HG02840 (cell line): ENCODE measurements at regions not wholly inside any gene's neighbourhood (a gene's known extent, or its start where the extent isn't known, plus 50 kb on each side); places are given as distances from the start of the nearest gene placed in this dataset.

Experiments
- ATAC-seq: cut with Tn5 transposase; IDR thresholded peaks from one replicate; pipeline ENCODE4 v1.9.1; 2021; ENCODE audit warnings: mild to moderate bottlenecking, moderate library complexity, moderate number of reproducible peaks; ENCODE audit not compliant: unreplicated experiment, low FRiP score

DNA sequence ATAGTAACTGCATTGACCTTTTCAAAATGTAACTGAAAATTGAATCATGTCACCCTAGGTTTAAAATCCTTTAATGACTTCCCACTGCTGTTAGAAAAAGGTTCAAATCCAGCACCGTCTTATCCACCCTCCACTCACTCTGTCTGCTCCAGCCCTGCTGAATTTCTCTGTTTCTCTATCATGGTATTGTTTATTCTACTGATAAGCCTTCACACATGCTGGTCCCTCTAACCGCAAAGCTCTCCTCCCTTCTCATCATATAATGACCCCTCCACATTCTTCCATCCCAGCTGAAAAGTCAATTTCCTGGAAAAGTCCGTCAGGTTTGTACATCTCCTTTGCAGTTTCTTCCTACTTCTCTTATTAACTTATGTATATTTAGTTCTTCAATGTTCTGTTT lies 389.2 kb upstream of the F9 start:
- no peak for ATAC-seq

DNA sequence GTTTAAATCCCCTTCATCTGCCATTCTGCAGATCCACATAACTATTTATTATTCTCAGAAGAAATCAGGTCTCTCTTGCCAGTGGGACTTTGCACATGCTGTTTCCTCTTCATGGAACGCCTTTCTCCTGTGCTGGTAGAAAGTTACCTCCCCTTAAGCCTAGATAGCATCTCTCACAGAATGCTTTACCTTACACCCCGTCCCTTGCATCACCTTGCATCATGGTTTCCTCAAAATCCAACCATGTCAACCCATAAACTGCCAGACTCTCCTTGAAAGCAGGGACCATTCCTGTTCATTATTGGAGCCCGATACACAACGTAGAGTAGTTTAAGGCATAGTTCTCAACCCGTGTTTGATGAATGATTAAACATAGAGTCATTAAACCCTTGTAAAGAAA lies 396.2 kb upstream of the F9 start:
- ATAC-seq, result no peak

DNA sequence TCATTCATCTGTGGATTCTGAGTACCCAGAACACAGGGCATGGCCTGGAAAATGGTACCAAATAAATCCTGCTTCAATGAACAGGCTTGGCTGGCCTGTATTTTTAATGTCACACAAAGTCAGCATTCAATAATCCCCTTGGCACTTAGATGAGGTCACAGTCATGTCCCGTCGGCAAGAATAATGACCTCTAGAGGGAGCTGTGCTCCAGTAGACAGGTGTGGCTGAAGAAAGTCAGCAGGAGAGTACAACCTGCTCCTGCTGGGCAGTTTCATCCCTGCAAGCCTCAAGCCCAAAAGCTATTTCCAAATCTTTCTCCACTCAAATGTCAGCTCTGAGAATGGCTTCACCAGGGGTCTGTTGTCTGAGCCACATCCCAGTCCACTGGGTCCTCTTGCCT lies 404.0 kb upstream of the F9 start:
- no peak for ATAC-seq

DNA sequence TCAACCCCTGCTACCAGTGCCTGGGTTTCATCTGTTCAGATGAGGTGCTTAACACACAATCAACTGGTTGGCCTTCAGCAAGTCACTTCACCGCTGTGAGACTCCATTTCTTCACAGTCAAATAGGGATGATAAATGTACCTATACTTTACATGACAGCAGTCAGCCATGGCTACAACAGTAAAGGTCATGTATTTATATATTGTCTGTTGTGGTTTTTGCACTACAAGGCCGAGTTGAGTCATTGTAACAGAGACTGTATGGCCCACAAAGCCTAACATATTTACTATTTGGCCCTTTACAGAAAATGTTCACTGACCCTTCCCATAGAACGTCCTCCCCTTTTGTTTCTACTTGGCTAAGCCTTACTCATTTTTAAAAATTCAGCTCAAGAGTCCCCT lies 404.6 kb upstream of the F9 start:
- ATAC-seq, result no peak

- ATAC-seq, result no peak
Measured at GRCh38 chrX:139121616-139122286, 408.8 kb upstream of the F9 start.

DNA sequence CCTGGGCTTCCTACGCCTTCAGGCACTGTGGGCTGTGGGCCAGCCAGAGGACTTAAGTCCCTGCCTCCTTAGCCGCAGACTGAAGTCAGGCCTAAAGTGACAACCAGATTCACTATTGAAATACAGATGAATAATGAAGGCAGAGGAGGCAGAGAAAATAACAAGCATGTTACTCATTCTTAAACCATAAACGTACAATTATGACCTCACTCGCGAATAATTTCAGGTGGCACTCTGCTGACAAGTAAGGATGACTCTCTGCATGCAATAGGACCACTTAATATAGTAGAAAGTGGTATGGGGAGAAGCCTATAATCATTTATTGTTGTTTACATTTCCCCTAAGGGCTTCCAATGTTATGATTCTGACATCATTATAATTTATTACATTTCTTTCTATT lies 409.2 kb upstream of the FGF13 start:
- no peak for ATAC-seq

DNA sequence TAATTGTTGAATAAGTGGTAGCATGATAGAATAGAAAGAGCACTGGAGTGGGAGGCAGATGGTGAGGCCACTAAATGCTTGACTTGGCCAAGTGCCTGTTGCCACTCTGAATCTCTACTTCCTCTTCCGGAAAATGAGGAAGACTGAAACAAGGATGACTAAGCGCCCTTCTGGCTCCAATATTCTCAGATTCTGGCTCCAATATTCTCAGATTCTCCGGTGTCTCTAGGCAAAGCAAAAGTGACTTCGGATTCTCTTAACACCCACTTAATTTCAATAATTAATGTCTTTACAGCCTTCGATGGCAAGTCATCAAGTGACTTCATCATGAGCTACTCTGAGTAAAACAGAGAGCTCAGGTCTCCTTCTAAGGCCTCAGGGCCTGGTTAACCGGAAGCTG lies 402.2 kb upstream of the FGF13 start:
- ATAC-seq, result no peak

- ATAC-seq, result no peak
Measured at GRCh38 chrX:139112432-139112831, 400.9 kb upstream of the FGF13 start.

DNA sequence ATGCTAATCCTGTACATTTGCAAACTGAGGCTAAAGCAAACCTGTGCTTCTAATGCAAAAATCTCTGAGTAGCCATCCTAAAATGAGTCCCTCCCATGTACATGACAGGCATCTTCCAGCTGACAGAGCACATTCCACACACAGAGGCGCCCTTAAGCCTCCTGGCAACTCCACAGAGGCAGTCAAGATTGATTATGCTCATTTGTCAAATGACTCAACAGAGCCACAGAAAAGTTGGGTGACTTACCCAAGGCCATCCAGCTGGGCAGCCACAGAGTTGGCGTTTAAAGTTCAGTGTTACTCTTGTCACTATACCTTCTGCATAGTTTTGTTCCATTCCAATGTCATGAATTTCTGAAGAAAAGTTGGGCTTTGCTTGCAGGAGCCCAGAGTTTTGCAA lies 394.6 kb upstream of the FGF13 start:
- ATAC-seq, result no peak

- no peak for ATAC-seq
Measured at GRCh38 chrX:139094671-139095592, 383.4 kb upstream of the FGF13 start.

GRCh38 chrX:139093201-139093600 lies 381.7 kb upstream of the FGF13 start:
- no peak for ATAC-seq

DNA sequence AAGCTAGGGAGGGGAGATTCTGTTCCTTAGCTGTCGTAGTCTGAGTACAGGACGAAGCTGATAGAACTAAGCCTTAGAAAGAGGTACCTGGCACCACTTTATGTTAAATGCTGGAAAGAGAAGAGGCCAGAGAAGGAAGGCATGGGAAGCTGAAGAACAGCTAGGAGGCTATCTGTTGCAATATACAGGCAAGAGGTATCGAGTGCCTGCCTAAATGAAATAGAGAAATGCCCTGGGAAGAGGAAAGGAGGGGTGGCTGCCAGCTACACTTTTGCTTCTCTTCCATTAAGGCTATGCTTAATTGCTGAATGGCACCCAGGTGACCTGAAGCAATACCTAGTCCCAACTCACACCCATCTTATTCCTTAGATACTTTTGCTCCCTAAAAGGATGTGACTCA lies 380.4 kb upstream of the FGF13 start:
- ATAC-seq, result no peak

DNA sequence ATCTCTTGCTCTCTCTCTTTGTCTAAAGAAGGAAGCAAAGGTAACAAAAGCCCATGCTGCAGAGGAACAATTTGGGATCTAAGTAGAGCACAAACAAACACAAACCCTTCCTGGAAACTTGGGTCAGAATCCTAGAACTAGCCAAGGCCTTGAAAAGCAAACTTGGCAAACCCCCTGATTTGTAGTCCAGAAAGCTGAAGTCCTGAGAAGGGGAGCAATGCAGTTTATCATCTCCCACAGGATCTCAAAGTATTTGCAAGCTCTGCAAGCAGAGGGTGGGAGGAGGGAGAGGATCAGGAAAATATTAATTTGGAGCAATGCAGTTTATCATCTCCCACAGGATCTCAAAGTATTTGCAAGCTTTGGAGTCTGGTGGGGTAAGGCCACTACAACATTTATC lies 379.5 kb upstream of the FGF13 start:
- no peak for ATAC-seq

DNA sequence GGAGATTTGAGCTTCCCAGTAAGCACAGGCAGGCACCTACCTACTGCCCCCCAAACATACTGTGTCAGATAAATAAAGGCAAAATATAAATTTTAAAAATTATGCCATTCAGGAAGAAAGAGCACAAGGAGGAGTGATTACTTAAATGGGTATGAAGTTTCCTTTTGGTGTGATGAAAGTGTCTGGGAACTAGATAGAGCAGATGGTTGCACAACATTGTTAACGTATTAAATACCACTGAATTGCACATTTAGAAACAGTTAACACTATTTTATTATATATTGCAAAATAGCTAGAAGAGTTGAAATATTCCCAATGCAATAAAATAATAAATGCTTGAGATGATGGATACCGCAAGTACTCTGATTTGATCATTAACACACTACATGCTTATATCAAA lies 374.7 kb upstream of the FGF13 start:
- no peak for ATAC-seq

DNA sequence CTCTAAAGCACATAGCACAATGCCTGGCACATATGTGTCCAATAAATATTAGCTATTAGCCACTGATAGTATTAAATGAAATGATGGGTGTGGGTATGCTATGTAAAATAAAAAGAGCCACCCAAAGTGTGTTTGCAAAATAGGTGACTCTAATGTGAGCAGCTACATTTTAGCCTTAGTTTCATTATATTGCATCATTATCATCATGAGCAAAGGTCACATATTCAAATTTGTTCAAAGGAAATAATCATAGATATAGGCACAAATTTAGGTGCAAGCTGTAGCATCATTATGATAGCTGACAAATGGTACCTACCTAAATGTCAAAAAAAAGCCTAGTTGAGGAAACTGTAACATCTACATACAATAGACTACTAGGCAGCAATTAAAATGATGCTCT lies 373.9 kb upstream of the FGF13 start:
- ATAC-seq, result no peak

GRCh38 chrX:139083191-139083590 lies 371.7 kb upstream of the FGF13 start:
- ATAC-seq, result no peak

DNA sequence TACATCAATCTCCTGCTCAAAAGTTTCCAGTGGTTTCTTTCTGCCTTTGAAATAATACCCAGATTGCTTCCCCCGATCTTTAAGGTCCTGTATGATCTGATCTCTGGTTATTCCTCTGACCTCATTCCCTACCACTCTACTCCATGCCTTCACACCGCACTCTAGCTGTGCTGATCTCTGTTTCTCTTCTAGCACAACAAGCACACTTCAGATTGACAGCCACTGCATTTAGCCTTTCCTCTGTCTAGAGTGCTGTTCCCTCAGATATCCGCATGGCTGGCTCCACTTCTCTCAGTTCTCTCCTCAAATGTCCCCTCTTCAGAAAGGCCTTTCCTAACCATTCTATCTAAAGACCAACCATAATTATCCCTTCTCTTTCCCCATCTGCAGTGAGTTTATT lies 370.4 kb upstream of the FGF13 start:
- no peak for ATAC-seq

DNA sequence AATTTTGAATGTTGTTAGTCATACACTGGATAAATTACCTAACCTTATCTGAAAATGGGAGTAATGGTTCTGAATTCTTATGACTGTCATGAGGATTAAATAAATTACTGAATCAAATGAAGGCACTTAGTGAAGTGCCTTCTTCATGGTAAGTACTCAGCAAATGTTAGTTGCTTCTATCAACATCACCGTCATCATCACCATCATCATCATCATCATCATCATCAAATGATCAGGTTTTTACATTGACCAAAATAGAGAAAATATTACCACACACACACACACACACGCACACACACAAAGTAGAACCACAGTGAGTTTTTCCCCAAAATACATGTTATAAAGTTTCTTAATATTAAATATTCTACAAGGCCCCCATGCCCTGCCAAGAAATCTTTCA lies 368.3 kb upstream of the FGF13 start:
- ATAC-seq, result no peak

- no peak for ATAC-seq
Measured at GRCh38 chrX:139078761-139079280, 367.3 kb upstream of the FGF13 start.

GRCh38 chrX:139078342-139078741 lies 366.8 kb upstream of the FGF13 start:
- no peak for ATAC-seq

- ATAC-seq, result no peak
Measured at GRCh38 chrX:139077281-139078250, 366.0 kb upstream of the FGF13 start.
